D721Med (cell line): ENCODE measurements at regions not wholly inside any gene's neighbourhood (a gene's known extent, or its start where the extent isn't known, plus 50 kb on each side); places are given as distances from the start of the nearest gene placed in this dataset.

Experiments used
- DNase-seq: peaks from one replicate; pipeline ENCODE4 v3.0.0; 2011; ENCODE audit warnings: low spot score; ENCODE audit not compliant: insufficient read length
- FAIRE-seq: peaks from 2 replicates; lab custom pipeline; 2011; peaks lifted over from hg19 to GRCh38; lab: Jason Lieb, UNC
- CTCF ChIP-seq: IDR thresholded peaks from 2 replicates; pipeline ENCODE4 v1.5.1; 2012; ENCODE audit warnings: mild to moderate bottlenecking, control low read depth; ENCODE audit not compliant: insufficient read depth; ENCODE audit errors: missing control alignments

GRCh38 chr10:125479059-125479458 is 203.9 kb downstream of the TEX36 start:
- no peak for DNase-seq
- FAIRE-seq: no peak
- TF ChIP-seq CTCF: no peak

GRCh38 chr10:125475815-125476214 is 207.1 kb downstream of the TEX36 start:
- FAIRE-seq (no peak), DNase-seq (no peak)
- no peak for TF ChIP-seq CTCF

- FAIRE-seq (no peak), DNase-seq (no peak)
- no peak for TF ChIP-seq CTCF
These were observed 209.7 kb downstream of the TEX36 start for GRCh38 chr10:125473143-125473793.

- FAIRE-seq (no peak), DNase-seq (no peak)
- no peak for TF ChIP-seq CTCF
These were observed 210.9 kb downstream of the TEX36 start for GRCh38 chr10:125472010-125472607.

- no peak for DNase-seq
- FAIRE-seq: no peak
- TF ChIP-seq CTCF: no peak
These were observed 214.7 kb downstream of the TEX36 start for GRCh38 chr10:125468278-125468677.

- FAIRE-seq (no peak), DNase-seq (no peak)
- no peak for TF ChIP-seq CTCF
These were observed 216.3 kb downstream of the TEX36 start for GRCh38 chr10:125466685-125467084.

GRCh38 chr10:125462845-125463244 is 220.1 kb downstream of the TEX36 start:
- TF ChIP-seq CTCF: no peak
- no peak for DNase-seq
- no peak for FAIRE-seq
